K562 (cell line): ENCODE measurements at regions not wholly inside any gene's neighbourhood (a gene's known extent, or its start where the extent isn't known, plus 50 kb on each side); places are given as distances from the start of the nearest gene placed in this dataset.

Experiments used
- ATAC-seq: fragments of 200-7000 bp; cut with Tn5 transposase; 3 replicates; pipeline ENCODE4 v1.9.1; 2020; ENCODE audit warnings: moderate library complexity
- BruUV-seq: library from RNA; stranded (reverse); fragments of 400-500 nt; replicated peaks from 2 replicates; lab custom pipeline; 2021; lab: Mats Ljungman, UMichigan
- CTCF ChIA-PET: fragments of 300-600 bp; formaldehyde crosslinking; extraction: SDS; loops from one replicate; lab custom pipeline; 2021; ENCODE audit warnings: low intra/inter-chr PET ratio; lab: Yijun Ruan, JAX
- POLR2A ChIA-PET: fragments of 300-600, 350-650 bp; sonication (Branson Sonifier 250); formaldehyde crosslinking; extraction: SDS; loops from one replicate; lab custom pipeline; 2021; ENCODE audit warnings: antibody characterized with exemption, inconsistent platforms; lab: Yijun Ruan, JAX
- DNase-seq, 4 experiments: peaks; one replicate each; pipeline versions ENCODE4 v3.0.0 to v3.0.0-alpha.2; 2011 to 2018; ENCODE audit warnings: low spot score in 3 of 4, mixed read lengths in 3 of 4; ENCODE audit errors: extremely low read depth in 1 of 4
- FAIRE-seq: peaks from 2 replicates; lab custom pipeline; 2011; peaks lifted over from hg19 to GRCh38; lab: Jason Lieb, UNC
- H2AFZ ChIP-seq: 2 replicates; pipeline ENCODE4 v1.6.0; 2011; ENCODE audit warnings: low read depth, low read length, control low read depth, inconsistent platforms
- H3K27ac ChIP-seq: fragments of 200-600 bp; 3 replicates; pipeline ENCODE4 v1.8.0; 2011; ENCODE audit warnings: low read depth, mild to moderate bottlenecking, control low read depth, inconsistent platforms, low read length, moderate library complexity, mixed read lengths; ENCODE audit errors: extremely low read depth
- H3K27me3 ChIP-seq, 2 experiments: fragments of 300-600 bp in 1 of 2; 2 replicates in 1 of 2; 3 replicates in 1 of 2; pipeline versions ENCODE4 v1.6.0 to v1.8.0; 2011; ENCODE audit warnings: inconsistent platforms in 2 of 2, low read length in 2 of 2, mild to moderate bottlenecking in 1 of 2, mixed read lengths in 1 of 2, moderate library complexity in 1 of 2; ENCODE audit not compliant: control insufficient read depth in 2 of 2, insufficient read depth in 2 of 2
- H3K36me3 ChIP-seq: fragments of 300-600 bp; 3 replicates; pipeline ENCODE4 v1.8.0; 2011; ENCODE audit warnings: mild to moderate bottlenecking, low read length, inconsistent platforms; ENCODE audit not compliant: control insufficient read depth, insufficient read depth
- H3K4me1 ChIP-seq, 2 experiments: fragments of 200-600 bp in 1 of 2; replicated peaks in 1 of 2; 2 replicates in 1 of 2; 3 replicates in 1 of 2; pipeline versions ENCODE4 v1.5.1 to v1.8.0; 2011; ENCODE audit warnings: inconsistent platforms in 2 of 2, low read length in 2 of 2, mild to moderate bottlenecking in 1 of 2, mixed read lengths in 1 of 2, moderate library complexity in 1 of 2; ENCODE audit not compliant: control insufficient read depth in 2 of 2, insufficient read depth in 2 of 2
- H3K4me2 ChIP-seq: 2 replicates; pipeline ENCODE4 v1.6.1; 2011; ENCODE audit warnings: low read length, control low read depth, inconsistent platforms, mixed read lengths; ENCODE audit not compliant: insufficient read depth
- H3K4me3 ChIP-seq: fragments of 200-600 bp; sonication (generic), shearing (Covaris generic); 2 replicates; pipeline ENCODE4 v1.5.1; 2016; ENCODE audit warnings: control low read depth, inconsistent platforms
- H3K79me2 ChIP-seq: fragments of 200-600 bp; 3 replicates; pipeline ENCODE4 v1.8.0; 2011; ENCODE audit warnings: low read length, inconsistent platforms; ENCODE audit not compliant: control insufficient read depth, insufficient read depth
- H3K9ac ChIP-seq, 2 experiments: 2 replicates each; pipeline versions ENCODE4 v1.6.0 to v1.6.1; 2011; ENCODE audit warnings: low read depth in 2 of 2, low read length in 2 of 2, control low read depth in 1 of 2, inconsistent platforms in 1 of 2, mild to moderate bottlenecking in 1 of 2, mixed read lengths in 1 of 2; ENCODE audit not compliant: insufficient read depth in 1 of 2
- H3K9me1 ChIP-seq: one replicate; pipeline ENCODE4 v1.6.0; 2011; ENCODE audit warnings: inconsistent platforms, mild to moderate bottlenecking, low read length, moderate library complexity; ENCODE audit not compliant: control insufficient read depth, insufficient read depth
- H3K9me3 ChIP-seq: replicated peaks from 2 replicates; pipeline ENCODE4 v1.5.1; 2011; ENCODE audit warnings: low read depth, low read length, inconsistent platforms; ENCODE audit not compliant: control insufficient read depth, insufficient read depth
- H4K20me1 ChIP-seq: replicated peaks from 2 replicates; pipeline ENCODE4 v1.6.1; 2011; ENCODE audit warnings: low read length, inconsistent platforms, mixed read lengths; ENCODE audit not compliant: control insufficient read depth, insufficient read depth
- CBX8 ChIP-seq: fragments of 200-600 bp; sonication (generic); IDR thresholded peaks from 2 replicates; pipeline ENCODE4 v1.6.1; 2012; ENCODE audit warnings: borderline replicate concordance, mixed run types, low read depth, mild to moderate bottlenecking, moderate library complexity, mixed read lengths, low read length, control low read depth, inconsistent platforms; ENCODE audit not compliant: poor library complexity, severe bottlenecking; ENCODE audit errors: extremely low read depth
- CCNT2 ChIP-seq: IDR thresholded peaks from 2 replicates; pipeline ENCODE4 v1.6.1; 2011; ENCODE audit warnings: borderline replicate concordance, low read depth, mild to moderate bottlenecking, moderate library complexity, mixed read lengths, low read length; ENCODE audit not compliant: insufficient read length; ENCODE audit errors: extremely low read depth
- FIP1L1 ChIP-seq: fragments of 200-400 bp; formaldehyde crosslinking; IDR thresholded peaks from 2 replicates; pipeline ENCODE4 v1.6.1; 2018; ENCODE audit warnings: mild to moderate bottlenecking, low read depth, low read length; ENCODE audit not compliant: poor library complexity, severe bottlenecking
- GTF2B ChIP-seq: IDR thresholded peaks from 2 replicates; pipeline ENCODE4 v1.6.1; 2011; ENCODE audit not compliant: insufficient read length; ENCODE audit errors: extremely low read depth
- GTF2F1 ChIP-seq: IDR thresholded peaks from 2 replicates; pipeline ENCODE4 v1.6.1; 2011; ENCODE audit warnings: low read depth, low read length, improper control_type of control experiment
- MCM3 ChIP-seq: fragments of 450-650 bp; IDR thresholded peaks from 2 replicates; pipeline ENCODE4 v1.6.1; 2016
- NFATC3 ChIP-seq: fragments of 450-650 bp; IDR thresholded peaks from 2 replicates; pipeline ENCODE4 v1.6.1; 2017; ENCODE audit warnings: mild to moderate bottlenecking
- NRF1 ChIP-seq, 2 experiments: fragments of 450-650 bp; IDR thresholded peaks in 1 of 2; conservative IDR thresholded peaks in 1 of 2; 2 replicates each; pipeline ENCODE4 v1.6.1; 2014; ENCODE audit warnings: mild to moderate bottlenecking in 2 of 2
- SREBF2 ChIP-seq: sonication (generic); formaldehyde crosslinking; IDR thresholded peaks from 2 replicates; pipeline ENCODE4 v1.4.0; 2020; ENCODE audit warnings: mild to moderate bottlenecking, missing genetic modification reagents
- TCF7L2 ChIP-seq: fragments of 150-350 bp; IDR thresholded peaks from 2 replicates; pipeline ENCODE4 v1.6.1; 2016; ENCODE audit warnings: low read depth, mild to moderate bottlenecking, low read length, moderate library complexity
- THAP7 ChIP-seq: fragments of 250-450 bp; sonication (Bioruptor Pico); IDR thresholded peaks from 2 replicates; pipeline ENCODE4 v1.5.0; 2021
- ZNF277 ChIP-seq: fragments of 250-450 bp; sonication (Bioruptor Pico); IDR thresholded peaks from 2 replicates; pipeline ENCODE4 v1.8.0; 2022; ENCODE audit warnings: inconsistent platforms, mild to moderate bottlenecking, moderate library complexity, borderline replicate concordance
- ZNF76 ChIP-seq: fragments of 250-450 bp; sonication (Bioruptor Pico); IDR thresholded peaks from 2 replicates; pipeline ENCODE4 v1.4.0; 2020; ENCODE audit warnings: mild to moderate bottlenecking, moderate library complexity, borderline replicate concordance
- WGBS: fragments of 100-300 bp; shearing (Covaris generic); methylation state at CpG from one replicate; pipeline ENCODE4 v1.1.6; 2016; ENCODE audit warnings: low coverage, mixed read lengths; ENCODE audit not compliant: insufficient coverage; ENCODE audit errors: missing lambda C conversion rate; 5-methylcytosine and 5-hydroxymethylcytosine counted together
- in situ Hi-C: fragments of 300-500 bp; cut with MboI; formaldehyde crosslinking; loops from 4 replicates; pipeline ENCODE4 v1.15.0; 2018; ENCODE audit warnings: inconsistent platforms, mixed read lengths
- intact Hi-C: fragments of 100-400 bp; cut with micrococcal nuclease; formaldehyde crosslinking; loops from 2 replicates; pipeline ENCODE4 v1.14.2; 2022

GRCh38 chr2:238652771-238653157 is 195.1 kb upstream of the TWIST2 start:
- Histone ChIP-seq H3K9me1 (no peaks in the 10 kb centered on the region), H3K27ac (no peak overlapping the region), H3K4me3 (no peak overlapping the region), H3K27me3 (no peaks in the 10 kb centered on the region), H3K36me3 (no peaks in the 10 kb centered on the region), H3K4me2 (no peak overlapping the region), H3K79me2 (no peaks in the 10 kb centered on the region), H3K9me3 (no peaks in the 10 kb centered on the region), H3K9ac (no peak overlapping the region), H2AFZ (no peak overlapping the region), H4K20me1 (no peaks in the 10 kb centered on the region), H3K4me1 (no peaks in the 10 kb centered on the region)
- no peak for ATAC-seq
- WGBS: 3% methylated on average over 7 of the region's 13 CpGs
- POLR2A ChIA-PET: no interaction called here
- TF ChIP-seq TCF7L2: no peak
- no peak for DNase-seq
- no peak for FAIRE-seq
- in situ Hi-C loops (no loop called here), intact Hi-C loops (no loop called here)
- no TSS peak for BruUV-seq
- CTCF ChIA-PET: no interaction called here

- Histone ChIP-seq H3K4me3 (no peak overlapping the region), H2AFZ (no peak overlapping the region), H3K79me2 (no peaks in the 10 kb centered on the region), H3K27ac (no peak overlapping the region), H3K36me3 (no peaks in the 10 kb centered on the region), H3K27me3 (no peaks in the 10 kb centered on the region), H3K9ac (no peak overlapping the region), H3K4me2 (no peak overlapping the region), H4K20me1 (no peaks in the 10 kb centered on the region), H3K9me3 (no peaks in the 10 kb centered on the region), H3K9me1 (no peaks in the 10 kb centered on the region), H3K4me1 (no peaks in the 10 kb centered on the region)
- FAIRE-seq (no peak), DNase-seq (no peak), ATAC-seq (no peak)
- 0% methylated on average over 12 of the region's 13 CpGs for WGBS
- POLR2A ChIA-PET: interaction anchor here (0.7 kb wide), 1 partner anchor 39 kb away, joined by 4 read pairs; no protein-coding TSS in a partner anchor
- in situ Hi-C loops (no loop called here), intact Hi-C loops (no loop called here)
- CTCF ChIA-PET: no interaction called here
- BruUV-seq: no TSS peak
- TF ChIP-seq ZNF277: no peak
- TF ChIP-seq NRF1 (conservative IDR thresholded peaks at IDR 0.05 in 1 of 2, IDR thresholded peaks at IDR 0.05 in 1 of 2): no peak
- TF ChIP-seq SREBF2 (CRISPR knock-in tag): no peak
- no peak for TF ChIP-seq GTF2F1
- TF ChIP-seq MCM3: no peak
- TF ChIP-seq GTF2B: no peak
- no peak for TF ChIP-seq NFATC3
- no peak for TF ChIP-seq ZNF76 (CRISPR knock-in tag)
- no peak for TF ChIP-seq FIP1L1
- no peak for TF ChIP-seq CCNT2
- TF ChIP-seq CBX8: no peak
- TF ChIP-seq THAP7 (CRISPR knock-in tag): no peak
These were observed 194.3 kb upstream of the TWIST2 start for GRCh38 chr2:238653431-238654109.
